ENCODE measurements at regions not wholly inside any gene's neighbourhood (a gene's known extent, or its start where the extent isn't known, plus 50 kb on each side); places are given as distances from the start of the nearest gene placed in this dataset.

- TF ChIP-seq EZH2 (IDR thresholded peaks at IDR 0.05; ENCODE audit: borderline replicate concordance, low read length) (no peak), CTCF (IDR thresholded peaks at IDR 0.05; ENCODE audit: low read length) (no peak)
- Histone ChIP-seq H2AFZ (ENCODE audit: low read length) (no peak overlapping the region), H3K4me1 (ENCODE audit: insufficient read depth, low read length, severe bottlenecking) (no peaks in the 10 kb centered on the region), H3K79me2 (ENCODE audit: insufficient read depth, low read length) (no peaks in the 10 kb centered on the region), H3K4me2 (ENCODE audit: low read length) (no peak overlapping the region), H4K20me1 (ENCODE audit: insufficient read depth, low read length) (no peaks in the 10 kb centered on the region), H3K27ac (ENCODE audit: low read depth, low read length, poor library complexity, severe bottlenecking) (no peak overlapping the region), H3F3A (ENCODE audit: insufficient read depth, low read length) (no peaks in the 10 kb centered on the region), H3K4me3 (ENCODE audit: low read depth, low read length, poor library complexity, severe bottlenecking) (no peak overlapping the region), H3K9me3 (ENCODE audit: low read length) (no peaks in the 10 kb centered on the region), H3K27me3 (ENCODE audit: insufficient read depth, low read length) (no peaks in the 10 kb centered on the region), H3K9me2 (ENCODE audit: low read depth, low read length) (no peaks in the 10 kb centered on the region), H3K36me3 (ENCODE audit: insufficient read depth, low read length) (no peaks in the 10 kb centered on the region), H3K9ac (ENCODE audit: low read length) (no peak overlapping the region)
These were observed 701.8 kb upstream of the CCDC54 start for GRCh38 chr3:106675451-106675850.

- no peak overlapping the region for H2AFZ ChIP-seq (ENCODE audit: low read length)
- no peak overlapping the region for H3K9ac ChIP-seq (ENCODE audit: low read length)
- no peak overlapping the region for H3K4me3 ChIP-seq (ENCODE audit: low read depth, low read length, poor library complexity, severe bottlenecking)
- no peak overlapping the region for H3K27ac ChIP-seq (ENCODE audit: low read depth, low read length, poor library complexity, severe bottlenecking)
- H4K20me1 ChIP-seq (ENCODE audit: insufficient read depth, low read length), result no peaks in the 10 kb centered on the region
- no peaks in the 10 kb centered on the region for H3K9me2 ChIP-seq (ENCODE audit: low read depth, low read length)
- no peak for TF ChIP-seq CTCF (IDR thresholded peaks at IDR 0.05; ENCODE audit: low read length)
- no peak for TF ChIP-seq EZH2 (IDR thresholded peaks at IDR 0.05; ENCODE audit: borderline replicate concordance, low read length)
- H3K4me1 ChIP-seq (ENCODE audit: insufficient read depth, low read length, severe bottlenecking), result no peaks in the 10 kb centered on the region
- no peaks in the 10 kb centered on the region for H3K27me3 ChIP-seq (ENCODE audit: insufficient read depth, low read length)
- H3K4me2 ChIP-seq (ENCODE audit: low read length), result no peak overlapping the region
- no peaks in the 10 kb centered on the region for H3K9me3 ChIP-seq (ENCODE audit: low read length)
- no peaks in the 10 kb centered on the region for H3K79me2 ChIP-seq (ENCODE audit: insufficient read depth, low read length)
- H3F3A ChIP-seq (ENCODE audit: insufficient read depth, low read length), result no peaks in the 10 kb centered on the region
- H3K36me3 ChIP-seq (ENCODE audit: insufficient read depth, low read length), result no peaks in the 10 kb centered on the region
These were observed 698.4 kb upstream of the CCDC54 start for GRCh38 chr3:106678657-106679390.

- no peaks in the 10 kb centered on the region for H4K20me1 ChIP-seq (ENCODE audit: insufficient read depth, low read length)
- H3K9me3 ChIP-seq (ENCODE audit: low read length), result no peaks in the 10 kb centered on the region
- no peak overlapping the region for H3K4me2 ChIP-seq (ENCODE audit: low read length)
- H3K36me3 ChIP-seq (ENCODE audit: insufficient read depth, low read length), result no peaks in the 10 kb centered on the region
- H3K9me2 ChIP-seq (ENCODE audit: low read depth, low read length), result no peaks in the 10 kb centered on the region
- H3K4me3 ChIP-seq (ENCODE audit: low read depth, low read length, poor library complexity, severe bottlenecking), result no peak overlapping the region
- no peaks in the 10 kb centered on the region for H3K79me2 ChIP-seq (ENCODE audit: insufficient read depth, low read length)
- H3K4me1 ChIP-seq (ENCODE audit: insufficient read depth, low read length, severe bottlenecking), result no peaks in the 10 kb centered on the region
- no peak overlapping the region for H2AFZ ChIP-seq (ENCODE audit: low read length)
- H3K9ac ChIP-seq (ENCODE audit: low read length), result no peak overlapping the region
- H3K27me3 ChIP-seq (ENCODE audit: insufficient read depth, low read length), result no peaks in the 10 kb centered on the region
- no peaks in the 10 kb centered on the region for H3F3A ChIP-seq (ENCODE audit: insufficient read depth, low read length)
- no peak overlapping the region for H3K27ac ChIP-seq (ENCODE audit: low read depth, low read length, poor library complexity, severe bottlenecking)
- TF ChIP-seq CTCF (IDR thresholded peaks at IDR 0.05; ENCODE audit: low read length), result no peak
- TF ChIP-seq EZH2 (IDR thresholded peaks at IDR 0.05; ENCODE audit: borderline replicate concordance, low read length), result no peak
These were observed 693.2 kb upstream of the CCDC54 start for GRCh38 chr3:106683953-106684620.

Data from OCI-LY1 (cell line).